Right lobe of liver (tissue), 4 donors: ENCODE measurements at regions not wholly inside any gene's neighbourhood (a gene's known extent, or its start where the extent isn't known, plus 50 kb on each side); places are given as distances from the start of the nearest gene placed in this dataset.

ENCODE experiments used
- POLR2A ChIP-seq: fragments of 450-650 bp; IDR thresholded peaks from one replicate; pipeline ENCODE4 v1.6.1; 2017; ENCODE audit warnings: antibody characterized with exemption, mild to moderate bottlenecking
- TF ChIP-seq, protein P1 (sequence below), 4 donors: fragments of 200-600 bp in 3 of 4; fragments of 450-650 bp in 1 of 4; IDR thresholded peaks; one replicate each; pipeline versions ENCODE4 v1.5.1 to v1.8.0; 2016 to 2022; ENCODE audit warnings: antibody characterized with exemption in 4 of 4, mild to moderate bottlenecking in 2 of 4
- donor health status: DM: no; HTN: no; CAD: no.
- donor health status: DM: no; HTN: no; CAD: no.
- donor health status: DM: no; HTN: yes; CAD: no.

DNA sequence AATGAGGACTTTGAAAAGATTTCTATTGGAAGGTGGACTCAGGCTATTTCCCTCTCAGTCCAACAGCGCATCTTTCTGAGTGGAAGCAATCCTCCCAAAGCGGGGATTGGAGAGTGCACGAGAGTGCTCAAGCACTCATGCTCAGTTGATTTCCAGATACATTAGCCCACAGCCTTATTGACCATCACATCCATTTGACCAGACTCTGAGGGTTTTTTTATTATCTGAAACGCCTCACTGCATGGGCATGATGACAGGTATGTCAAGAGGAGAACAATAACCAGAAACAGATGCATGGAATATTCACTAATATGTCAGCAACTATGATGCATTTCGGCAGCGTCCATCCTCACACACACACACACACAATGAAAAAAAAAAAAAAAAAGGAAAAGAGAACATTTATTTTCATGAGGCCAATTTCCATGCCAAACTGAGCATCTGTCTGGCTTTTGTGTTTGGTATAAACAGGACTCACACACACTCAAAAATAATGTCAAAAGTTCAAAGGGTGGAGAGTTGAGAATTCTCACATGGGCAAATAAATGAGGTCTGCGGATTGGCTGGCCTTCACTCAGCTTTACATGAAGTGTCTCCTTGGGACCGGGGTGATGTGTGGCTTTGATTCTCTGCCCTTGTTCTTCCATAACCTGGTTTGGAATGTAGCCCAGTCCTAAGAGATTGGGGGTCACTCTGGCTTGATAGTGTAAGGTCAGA, 371.6 kb downstream of the MCTP2 start:
- TF ChIP-seq, protein P1, sequence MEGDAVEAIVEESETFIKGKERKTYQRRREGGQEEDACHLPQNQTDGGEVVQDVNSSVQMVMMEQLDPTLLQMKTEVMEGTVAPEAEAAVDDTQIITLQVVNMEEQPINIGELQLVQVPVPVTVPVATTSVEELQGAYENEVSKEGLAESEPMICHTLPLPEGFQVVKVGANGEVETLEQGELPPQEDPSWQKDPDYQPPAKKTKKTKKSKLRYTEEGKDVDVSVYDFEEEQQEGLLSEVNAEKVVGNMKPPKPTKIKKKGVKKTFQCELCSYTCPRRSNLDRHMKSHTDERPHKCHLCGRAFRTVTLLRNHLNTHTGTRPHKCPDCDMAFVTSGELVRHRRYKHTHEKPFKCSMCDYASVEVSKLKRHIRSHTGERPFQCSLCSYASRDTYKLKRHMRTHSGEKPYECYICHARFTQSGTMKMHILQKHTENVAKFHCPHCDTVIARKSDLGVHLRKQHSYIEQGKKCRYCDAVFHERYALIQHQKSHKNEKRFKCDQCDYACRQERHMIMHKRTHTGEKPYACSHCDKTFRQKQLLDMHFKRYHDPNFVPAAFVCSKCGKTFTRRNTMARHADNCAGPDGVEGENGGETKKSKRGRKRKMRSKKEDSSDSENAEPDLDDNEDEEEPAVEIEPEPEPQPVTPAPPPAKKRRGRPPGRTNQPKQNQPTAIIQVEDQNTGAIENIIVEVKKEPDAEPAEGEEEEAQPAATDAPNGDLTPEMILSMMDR (IDR thresholded peaks at IDR 0.05) = no peak
- TF ChIP-seq POLR2A = no peak
